HG03469 (cell line): ENCODE measurements at regions not wholly inside any gene's neighbourhood (a gene's known extent, or its start where the extent isn't known, plus 50 kb on each side); places are given as distances from the start of the nearest gene placed in this dataset.
A peak's percentile ranks its signal among the peaks of the same experiment; 100 is the strongest.
"Not testable (repeated sequence)": the region's sequence is repeated elsewhere in the genome, so short reads cannot be mapped to it uniquely, and the experiment has no call there.

Source experiments
- ATAC-seq: cut with Tn5 transposase; IDR thresholded peaks from one replicate; pipeline ENCODE4 v1.9.1; 2021; ENCODE audit warnings: mild to moderate bottlenecking, moderate library complexity, moderate number of reproducible peaks; ENCODE audit not compliant: unreplicated experiment

GRCh38 chr2:75432761-75433361, 127.9 kb downstream of the EVA1A start:
- ATAC-seq = peak; percentile 56

GRCh38 chr2:75431763-75432162, 129.0 kb downstream of the EVA1A start:
- peak; percentile 64 for ATAC-seq

- ATAC-seq = no peak
Measured at GRCh38 chr2:75431276-75431675, 129.5 kb downstream of the EVA1A start.

GRCh38 chr2:75430449-75430848, 130.3 kb downstream of the EVA1A start:
- not testable (repeated sequence) for ATAC-seq

GRCh38 chr2:75428646-75429443, 131.9 kb downstream of the EVA1A start:
- no peak for ATAC-seq

- no peak for ATAC-seq
Measured at GRCh38 chr2:75428060-75428459, 132.7 kb downstream of the EVA1A start.

- ATAC-seq = no peak
Measured at GRCh38 chr2:75424936-75425619, 135.7 kb downstream of the EVA1A start.

GRCh38 chr2:75421986-75422385, 138.8 kb downstream of the EVA1A start:
- ATAC-seq = no peak

- peak; percentile 64 for ATAC-seq
Measured at GRCh38 chr2:75416420-75417342, 144.1 kb downstream of the EVA1A start.

GRCh38 chr2:75415731-75416130, 145.0 kb downstream of the EVA1A start:
- no peak for ATAC-seq

GRCh38 chr2:75415111-75415626, 145.6 kb downstream of the EVA1A start:
- ATAC-seq = no peak

GRCh38 chr2:75411574-75411973, 149.2 kb downstream of the EVA1A start:
- no peak for ATAC-seq

- no peak for ATAC-seq
Measured at GRCh38 chr2:75410702-75411101, 150.0 kb downstream of the EVA1A start.

GRCh38 chr2:75408771-75409170, 152.0 kb downstream of the EVA1A start:
- ATAC-seq = no peak

- no peak for ATAC-seq
Measured at GRCh38 chr2:75407038-75407530, 153.7 kb downstream of the EVA1A start.

- ATAC-seq = no peak
Measured at GRCh38 chr2:75406131-75406581, 154.6 kb downstream of the EVA1A start.

GRCh38 chr2:75405000-75405399, 155.7 kb downstream of the EVA1A start:
- no peak for ATAC-seq

- peak; percentile 63 for ATAC-seq
Measured at GRCh38 chr2:75403991-75404428, 156.7 kb downstream of the EVA1A start.

- no peak for ATAC-seq
Measured at GRCh38 chr2:75396314-75396713, 164.4 kb downstream of the EVA1A start.

GRCh38 chr2:75394764-75395163, 166.0 kb downstream of the EVA1A start:
- not testable (repeated sequence) for ATAC-seq
